Subcutaneous abdominal adipose tissue (tissue), 5 donors: ENCODE measurements at regions not wholly inside any gene's neighbourhood (a gene's known extent, or its start where the extent isn't known, plus 50 kb on each side); places are given as distances from the start of the nearest gene placed in this dataset.

Experiments
- H3K27ac ChIP-seq: one replicate; pipeline ENCODE4 v1.7.0; 2013; ENCODE audit warnings: low read depth, mild to moderate bottlenecking, inconsistent platforms, low read length, moderate library complexity
- H3K27me3 ChIP-seq, 5 donors: one replicate each; pipeline ENCODE4 v1.7.0; 2013; ENCODE audit warnings: low read length in 5 of 5, inconsistent platforms in 1 of 5; ENCODE audit not compliant: control insufficient read depth in 5 of 5, insufficient read depth in 4 of 5
- H3K36me3 ChIP-seq, 5 donors: one replicate each; pipeline ENCODE4 v1.7.0; 2013; ENCODE audit warnings: low read length in 5 of 5; ENCODE audit not compliant: control insufficient read depth in 5 of 5, insufficient read depth in 5 of 5
- H3K4me1 ChIP-seq, 5 donors: one replicate each; pipeline ENCODE4 v1.7.0; 2013; ENCODE audit warnings: low read length in 5 of 5, mild to moderate bottlenecking in 3 of 5, moderate library complexity in 1 of 5; ENCODE audit not compliant: control insufficient read depth in 5 of 5, insufficient read depth in 5 of 5
- H3K4me3 ChIP-seq, 5 donors: one replicate each; pipeline ENCODE4 v1.7.0; 2013; ENCODE audit warnings: low read length in 5 of 5, low read depth in 1 of 5
- H3K9ac ChIP-seq, 5 donors: one replicate each; pipeline ENCODE4 v1.7.0; 2013; ENCODE audit warnings: low read length in 5 of 5, mild to moderate bottlenecking in 4 of 5, moderate library complexity in 3 of 5
- H3K9me3 ChIP-seq, 5 donors: one replicate each; pipeline ENCODE4 v1.7.0; 2013; ENCODE audit warnings: low read length in 5 of 5; ENCODE audit not compliant: control insufficient read depth in 5 of 5
- donor health status: healthy.
- donor health status: healthy.
- donor health status: healthy.
- donor health status: healthy.
- donor health status: healthy.

DNA sequence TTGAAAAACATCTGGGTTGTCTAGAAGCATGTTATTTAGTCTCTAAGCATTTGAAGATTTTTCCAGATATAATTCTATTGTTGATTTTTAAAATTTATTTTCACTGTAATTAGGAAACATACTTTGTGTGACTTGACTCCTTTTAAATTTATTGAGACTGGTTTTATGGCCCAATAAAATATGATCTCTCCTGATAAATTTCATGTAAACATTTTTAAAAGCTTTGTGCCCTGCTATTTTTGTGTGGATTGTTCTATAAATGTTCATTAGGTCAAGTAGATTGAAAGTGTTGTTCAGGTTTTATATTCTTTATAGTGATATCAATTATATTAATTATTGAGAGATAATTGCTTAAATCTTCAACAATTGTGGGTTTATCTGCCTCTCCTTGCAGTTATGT is 105.4 kb downstream of the RFX6 start:
- Histone ChIP-seq H3K36me3 (no peaks in the 10 kb centered on the region), H3K9ac (no peak overlapping the region), H3K4me3 (no peak overlapping the region), H3K4me1 (no peaks in the 10 kb centered on the region), H3K9me3 (peaks cover 3 to 7% (median 5%) of the 10 kb centered on the region in 5 donors), H3K27me3 (no peaks in the 10 kb centered on the region), H3K27ac (no peak overlapping the region)

DNA sequence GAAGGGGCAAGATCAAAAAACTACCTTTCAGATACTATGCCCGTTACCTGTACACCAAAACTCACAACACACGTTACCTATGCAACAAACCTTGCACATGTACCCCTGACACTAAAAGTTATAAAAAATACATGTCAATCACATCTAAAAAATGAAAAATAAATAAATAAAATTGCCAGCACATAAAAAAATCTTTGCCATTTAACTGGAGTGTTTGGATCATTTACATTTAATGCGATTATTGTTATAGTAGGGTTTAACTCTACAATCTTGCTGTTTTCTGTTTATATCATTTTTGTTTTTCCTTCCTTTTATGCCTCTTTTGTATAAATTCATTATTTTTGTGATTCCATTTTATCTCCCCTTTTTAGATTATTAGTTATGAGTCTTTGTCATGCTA is 106.3 kb downstream of the RFX6 start:
- Histone ChIP-seq H3K27ac (no peak overlapping the region), H3K9me3 (peaks cover 3 to 7% (median 5%) of the 10 kb centered on the region in 5 donors), H3K4me1 (no peaks in the 10 kb centered on the region), H3K27me3 (no peaks in the 10 kb centered on the region), H3K36me3 (no peaks in the 10 kb centered on the region), H3K9ac (no peak overlapping the region), H3K4me3 (no peak overlapping the region)

DNA sequence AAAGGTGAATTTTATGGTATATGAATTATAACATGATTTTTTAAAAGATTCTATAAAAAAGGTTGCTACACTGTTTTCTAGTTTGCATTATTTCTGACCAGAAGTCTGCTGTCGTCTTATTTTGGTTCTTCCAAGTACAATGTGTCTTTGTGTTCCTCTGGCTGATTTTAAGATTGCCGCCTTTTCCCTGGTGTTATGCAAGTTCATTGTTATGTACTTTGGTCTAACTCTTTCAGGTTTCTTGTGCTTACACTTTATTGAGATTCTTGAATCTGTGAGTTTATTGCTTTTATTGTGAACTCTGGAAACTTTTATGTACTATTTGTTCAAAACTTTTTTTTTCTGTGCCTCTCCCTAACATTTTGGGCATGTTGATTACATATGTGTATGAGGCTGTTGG is 109.8 kb downstream of the RFX6 start:
- Histone ChIP-seq H3K4me3 (no peak overlapping the region), H3K36me3 (no peaks in the 10 kb centered on the region), H3K9me3 (peaks cover 3 to 7% (median 5%) of the 10 kb centered on the region in 5 donors), H3K27ac (no peak overlapping the region), H3K27me3 (no peaks in the 10 kb centered on the region), H3K4me1 (no peaks in the 10 kb centered on the region), H3K9ac (no peak overlapping the region)

DNA sequence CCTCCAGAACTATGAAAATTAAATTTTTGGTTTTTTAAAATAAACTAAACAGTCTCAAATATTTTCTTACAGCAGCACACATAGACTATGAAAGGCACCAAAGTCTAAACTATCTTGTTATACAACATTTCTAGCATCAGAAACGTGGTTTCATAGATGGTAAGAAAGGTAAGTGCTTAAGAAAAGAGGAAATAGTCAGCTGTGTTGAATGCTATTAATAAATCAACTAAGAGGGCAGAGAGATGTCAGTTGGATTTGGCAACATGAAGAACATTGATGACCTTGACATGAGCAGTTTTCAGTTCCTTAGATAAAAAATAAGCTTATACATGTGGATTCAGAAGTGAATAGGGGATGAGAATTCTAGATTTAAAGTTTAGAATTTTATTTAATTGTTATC is 113.6 kb downstream of the RFX6 start:
- H3K4me1 ChIP-seq, result peaks cover 0 to 15% (median 0%) of the 10 kb centered on the region in 5 donors
- no peak overlapping the region for H3K27ac ChIP-seq
- H3K36me3 ChIP-seq, result no peaks in the 10 kb centered on the region
- no peak overlapping the region for H3K9ac ChIP-seq
- no peaks in the 10 kb centered on the region for H3K27me3 ChIP-seq
- H3K4me3 ChIP-seq, result no peak overlapping the region
- peaks cover 0 to 4% (median 0%) of the 10 kb centered on the region in 5 donors for H3K9me3 ChIP-seq

GRCh38 chr6:116992546-116992945 is 115.5 kb downstream of the RFX6 start:
- Histone ChIP-seq H3K27ac (no peak overlapping the region), H3K4me3 (no peak overlapping the region), H3K36me3 (no peaks in the 10 kb centered on the region), H3K4me1 (peaks cover 0 to 15% (median 0%) of the 10 kb centered on the region in 5 donors), H3K27me3 (no peaks in the 10 kb centered on the region), H3K9ac (no peak overlapping the region), H3K9me3 (peaks cover 0 to 4% (median 0%) of the 10 kb centered on the region in 5 donors)

DNA sequence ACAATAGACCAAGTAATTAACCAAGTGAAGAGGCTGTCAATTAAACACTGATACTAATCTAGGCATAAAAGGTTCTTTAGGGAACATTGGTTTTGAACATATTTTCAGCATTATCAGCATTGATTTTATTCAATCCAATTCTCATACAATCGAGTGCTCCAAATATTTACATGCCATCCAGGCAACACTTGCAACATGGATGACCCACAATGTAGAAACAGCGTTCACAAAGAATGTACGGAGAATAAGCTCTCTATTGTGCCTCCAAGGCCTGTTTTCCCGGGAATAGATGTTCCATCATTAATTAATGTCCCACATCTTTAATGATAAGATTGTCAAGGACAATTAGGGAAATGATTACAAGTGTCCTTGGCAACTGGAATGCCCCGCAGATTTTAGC is 117.4 kb downstream of the RFX6 start:
- H3K4me3 ChIP-seq, result no peak overlapping the region
- H3K9me3 ChIP-seq, result peaks cover 0 to 4% (median 0%) of the 10 kb centered on the region in 5 donors
- no peak overlapping the region for H3K27ac ChIP-seq
- H3K36me3 ChIP-seq, result no peaks in the 10 kb centered on the region
- H3K4me1 ChIP-seq, result peaks cover 0 to 15% (median 0%) of the 10 kb centered on the region in 5 donors
- H3K9ac ChIP-seq, result no peak overlapping the region
- no peaks in the 10 kb centered on the region for H3K27me3 ChIP-seq

DNA sequence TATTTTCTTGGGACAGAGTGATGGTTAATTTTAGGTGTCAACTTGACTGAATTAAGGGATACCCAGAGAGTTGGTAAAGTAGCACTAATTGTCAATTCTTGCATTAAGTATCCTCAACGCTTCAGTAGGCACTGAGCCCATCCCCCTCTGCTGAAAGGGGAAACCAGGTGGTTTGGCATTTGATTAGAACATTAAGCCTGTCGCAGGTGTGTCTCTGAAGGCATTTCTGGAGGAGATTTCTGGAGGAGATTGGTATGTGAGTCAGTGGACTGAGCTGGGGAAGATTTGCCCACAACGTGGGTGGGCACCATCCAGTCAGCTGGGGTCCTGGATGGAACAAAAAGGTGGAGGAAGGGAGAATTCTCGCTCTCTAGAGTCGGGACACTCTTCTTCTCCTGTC is 119.8 kb downstream of the RFX6 start:
- peaks cover 0 to 15% (median 0%) of the 10 kb centered on the region in 5 donors for H3K4me1 ChIP-seq
- H3K9me3 ChIP-seq, result peaks cover 0 to 4% (median 0%) of the 10 kb centered on the region in 5 donors
- H3K9ac ChIP-seq, result no peak overlapping the region
- H3K27ac ChIP-seq, result no peak overlapping the region
- no peak overlapping the region for H3K4me3 ChIP-seq
- no peaks in the 10 kb centered on the region for H3K27me3 ChIP-seq
- no peaks in the 10 kb centered on the region for H3K36me3 ChIP-seq

DNA sequence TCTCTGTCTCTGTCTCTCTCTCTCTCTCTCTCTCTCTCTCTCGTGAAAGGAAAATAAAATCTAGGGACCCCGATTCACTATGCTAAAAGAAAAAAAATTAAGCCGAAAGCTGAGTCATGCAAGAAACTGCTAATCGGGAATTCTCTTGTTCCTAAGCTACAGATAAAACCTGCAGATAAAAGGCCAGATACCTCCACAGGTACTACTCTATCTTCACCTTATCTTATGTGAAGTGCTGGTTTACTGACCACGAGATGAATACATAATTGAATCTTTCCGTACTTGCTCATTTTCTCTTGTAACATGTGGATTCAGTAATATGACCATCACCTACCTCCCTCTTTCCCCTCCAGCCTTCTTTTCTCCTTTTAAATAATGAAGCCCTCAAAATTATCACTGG is 120.5 kb downstream of the RFX6 start:
- Histone ChIP-seq H3K4me3 (no peak overlapping the region), H3K27ac (no peak overlapping the region), H3K4me1 (peaks cover 0 to 10% (median 0%) of the 10 kb centered on the region in 5 donors), H3K27me3 (no peaks in the 10 kb centered on the region), H3K36me3 (no peaks in the 10 kb centered on the region), H3K9ac (no peak overlapping the region), H3K9me3 (peaks cover 0 to 4% (median 0%) of the 10 kb centered on the region in 5 donors)

GRCh38 chr6:117007659-117008058 is 130.6 kb downstream of the RFX6 start:
- no peak overlapping the region for H3K9ac ChIP-seq
- no peak overlapping the region for H3K4me3 ChIP-seq
- H3K27ac ChIP-seq, result no peak overlapping the region
- H3K36me3 ChIP-seq, result no peaks in the 10 kb centered on the region
- H3K4me1 ChIP-seq, result no peaks in the 10 kb centered on the region
- no peaks in the 10 kb centered on the region for H3K27me3 ChIP-seq
- peaks cover 0 to 3% (median 0%) of the 10 kb centered on the region in 5 donors for H3K9me3 ChIP-seq

DNA sequence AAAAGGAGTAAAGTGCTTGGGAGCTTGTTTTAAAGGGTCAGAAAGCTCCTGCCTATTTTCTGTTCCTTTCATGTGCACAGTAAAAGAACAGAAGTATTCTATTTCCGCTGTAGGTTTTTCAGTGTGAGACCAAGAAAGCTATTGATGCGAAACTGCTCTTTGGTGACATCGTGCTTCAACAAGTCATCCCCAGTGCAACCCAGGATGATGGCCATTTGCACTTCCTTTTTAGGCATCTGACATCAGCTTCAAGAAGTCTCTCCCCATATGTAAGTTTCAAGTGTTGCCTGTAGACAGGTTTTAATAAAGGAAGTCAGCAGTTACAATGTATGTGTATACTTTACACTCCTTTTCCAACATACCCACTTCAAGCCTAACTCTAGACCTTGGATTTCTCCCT is 131.6 kb downstream of the RFX6 start:
- Histone ChIP-seq H3K36me3 (no peaks in the 10 kb centered on the region), H3K4me3 (no peak overlapping the region), H3K9ac (no peak overlapping the region), H3K4me1 (no peaks in the 10 kb centered on the region), H3K27ac (no peak overlapping the region), H3K27me3 (no peaks in the 10 kb centered on the region), H3K9me3 (peaks cover 0 to 3% (median 0%) of the 10 kb centered on the region in 5 donors)
